ENCODE measurements at regions not wholly inside any gene's neighbourhood (a gene's known extent, or its start where the extent isn't known, plus 50 kb on each side); places are given as distances from the start of the nearest gene placed in this dataset.

DNA sequence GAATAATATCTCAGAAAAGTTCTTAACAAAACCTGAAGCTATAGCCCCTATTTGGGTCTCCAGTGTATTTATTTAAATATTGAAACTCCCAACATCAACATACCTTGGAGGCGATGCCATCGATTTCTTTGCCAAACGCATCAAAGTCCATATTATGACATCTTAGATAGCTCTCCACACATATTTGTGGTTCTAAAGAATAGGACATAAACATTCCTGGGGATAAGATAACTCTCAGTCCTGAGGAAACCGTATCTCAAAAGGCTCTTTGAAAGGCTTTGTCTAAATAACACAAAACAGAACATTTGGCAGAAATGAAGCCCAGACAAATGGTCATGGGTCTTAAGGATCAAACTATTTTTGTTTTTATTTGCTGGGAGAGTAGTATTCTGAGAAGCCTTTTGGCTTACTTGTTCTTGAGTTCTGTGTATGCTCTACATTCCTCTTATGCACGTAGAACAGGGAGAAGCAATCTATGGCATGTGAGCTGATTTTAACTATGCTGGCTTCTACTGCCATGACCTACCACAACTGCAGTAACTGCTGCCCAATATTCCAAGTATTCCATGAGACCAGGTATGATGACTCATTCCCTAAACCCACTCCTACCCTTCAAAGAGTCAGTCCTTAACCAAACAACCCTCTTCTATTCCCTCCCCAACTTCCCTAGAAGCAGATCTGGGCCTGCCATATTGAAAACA is 279.0 kb upstream of the ZFHX3 start:
- DNase-seq: no peak

DNA sequence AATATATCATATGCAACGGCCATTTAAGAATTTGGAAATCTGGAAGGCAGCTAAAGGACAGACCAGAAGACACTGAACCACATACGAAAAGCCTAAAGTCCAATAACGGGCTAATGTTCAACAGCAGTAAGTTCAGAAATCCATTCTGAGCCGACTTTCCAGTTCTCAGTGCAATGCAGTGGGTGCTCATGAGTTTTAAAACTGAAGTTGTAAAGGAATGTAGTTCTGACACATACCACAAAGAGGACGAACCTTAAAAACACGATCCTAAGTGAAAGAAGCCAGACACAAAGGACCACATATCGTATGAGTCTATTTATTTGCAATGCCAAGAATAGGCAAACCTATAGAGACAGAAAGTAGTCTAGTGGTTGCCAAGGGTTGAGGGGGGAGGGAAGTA is 278.3 kb upstream of the ZFHX3 start:
- no peak for DNase-seq

DNA sequence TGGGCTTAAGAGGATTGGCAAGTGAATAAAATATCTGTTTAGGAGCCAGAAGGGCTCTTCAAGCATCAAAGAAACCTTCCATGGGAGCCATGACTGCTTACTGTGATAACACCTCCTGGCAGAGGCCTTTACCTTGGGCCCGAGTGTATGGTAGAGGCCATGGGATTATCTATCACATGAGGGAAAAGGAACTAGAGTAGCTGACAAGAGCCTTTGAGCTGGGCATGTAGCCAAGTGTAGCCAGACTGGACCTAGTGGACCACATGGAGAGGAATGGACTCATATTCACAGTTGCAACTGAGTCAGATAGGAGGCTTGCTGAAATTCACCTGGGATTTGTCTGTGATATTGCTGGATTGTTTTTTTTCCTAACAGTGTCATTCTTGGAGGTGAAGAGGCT is 276.0 kb upstream of the ZFHX3 start:
- no peak for DNase-seq

DNA sequence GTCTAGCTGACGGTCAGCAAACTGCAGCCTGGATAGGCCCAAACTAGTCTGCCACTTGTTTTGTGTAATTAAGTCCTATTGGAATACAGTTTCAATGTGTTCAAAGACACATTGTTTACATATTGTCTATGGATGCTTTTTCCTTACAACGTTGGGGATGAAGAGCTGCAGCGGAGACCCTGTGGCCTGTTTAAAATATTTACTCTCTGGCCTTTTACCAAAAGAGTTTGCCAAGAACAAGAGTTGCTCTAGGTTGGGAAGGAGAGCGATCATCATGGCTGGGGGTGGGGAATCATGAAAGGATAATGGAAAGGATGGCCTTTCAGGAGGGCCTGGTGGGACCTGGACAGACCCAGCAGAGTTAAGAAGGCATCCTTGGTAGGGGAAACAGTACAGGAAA is 274.9 kb upstream of the ZFHX3 start:
- DNase-seq: no peak

DNA sequence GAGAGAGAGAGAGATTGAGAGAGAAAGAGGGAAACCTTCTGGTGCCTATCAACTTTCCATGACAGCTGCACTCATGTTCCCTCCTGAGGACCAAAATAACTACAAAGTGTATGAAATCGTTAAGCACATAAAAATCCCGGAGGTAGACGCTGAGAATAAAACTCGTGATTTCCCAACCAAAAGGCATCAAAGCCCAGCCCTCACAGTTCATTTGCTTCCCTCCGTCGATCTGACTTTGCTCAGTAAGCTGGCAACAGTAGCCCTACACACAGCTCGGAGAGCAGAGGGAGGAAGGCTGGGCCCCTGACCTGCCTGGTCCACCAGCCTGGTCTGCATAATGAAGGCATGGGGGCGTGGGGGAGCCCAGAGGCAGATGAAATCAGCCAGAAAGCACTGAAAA is 273.9 kb upstream of the ZFHX3 start:
- no peak for DNase-seq

DNA sequence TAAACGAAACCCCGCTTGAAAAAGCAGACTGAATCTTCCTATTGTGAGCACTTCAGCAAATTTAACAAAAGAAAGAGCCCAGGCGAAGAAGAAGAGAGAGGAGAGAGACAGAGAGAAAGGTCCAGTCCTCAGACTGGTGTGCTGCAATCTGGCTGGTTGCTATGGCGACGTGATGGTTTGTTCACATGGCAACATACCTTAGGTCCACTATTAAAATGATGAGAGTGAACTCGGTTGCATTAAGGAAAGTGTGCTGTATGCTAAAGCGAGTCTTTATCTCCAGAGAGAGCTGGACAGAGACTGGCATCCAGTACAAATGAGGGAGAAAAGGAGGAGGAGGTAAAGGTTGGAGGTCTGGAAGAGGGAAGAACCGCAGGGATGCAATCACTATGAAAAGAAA is 271.8 kb upstream of the ZFHX3 start:
- no peak for DNase-seq

DNA sequence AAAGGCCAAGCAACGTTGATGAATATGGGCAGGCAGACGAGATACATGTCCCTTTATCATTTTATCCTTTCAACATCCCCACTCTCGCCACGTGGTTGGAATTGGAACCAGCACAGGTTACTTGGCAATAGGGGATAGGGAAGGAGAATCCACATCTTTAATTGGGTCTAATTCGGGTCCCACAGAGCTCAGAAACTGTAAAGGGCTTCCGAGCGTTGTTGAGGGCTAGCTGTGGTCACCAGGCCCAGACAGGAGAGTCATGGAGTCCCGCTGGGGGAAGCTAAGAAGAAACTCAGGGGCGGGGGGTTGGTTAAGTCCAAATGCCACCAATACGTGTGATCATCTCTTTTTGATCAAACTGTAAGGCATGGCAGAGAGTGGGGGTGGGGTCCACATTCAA is 271.3 kb upstream of the ZFHX3 start:
- no peak for DNase-seq

DNA sequence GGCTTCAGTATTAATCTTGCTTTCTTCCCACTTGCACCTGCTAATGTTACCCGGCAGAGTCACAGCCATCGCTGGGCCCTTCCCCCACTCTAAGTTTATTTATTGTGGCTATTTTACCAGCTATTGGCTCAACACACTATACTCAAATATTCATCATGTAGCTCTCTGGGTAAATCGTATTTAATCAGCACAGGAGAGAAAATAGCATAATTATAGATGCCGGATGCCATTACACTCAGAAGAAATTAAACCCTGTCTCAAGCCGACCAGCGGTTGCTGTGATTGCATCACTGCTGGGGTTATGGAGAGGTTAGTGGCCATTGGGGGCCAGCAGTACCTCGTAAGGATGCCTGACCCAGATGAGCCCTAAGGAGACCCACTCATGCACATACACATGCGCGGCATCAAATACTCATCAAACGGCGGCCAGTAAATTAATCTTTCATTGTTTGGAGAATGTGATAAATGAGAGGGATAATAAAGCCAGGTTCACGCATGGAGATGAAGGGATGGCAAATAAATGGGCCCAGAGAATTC is 269.5 kb upstream of the ZFHX3 start:
- no peak for DNase-seq

DNA sequence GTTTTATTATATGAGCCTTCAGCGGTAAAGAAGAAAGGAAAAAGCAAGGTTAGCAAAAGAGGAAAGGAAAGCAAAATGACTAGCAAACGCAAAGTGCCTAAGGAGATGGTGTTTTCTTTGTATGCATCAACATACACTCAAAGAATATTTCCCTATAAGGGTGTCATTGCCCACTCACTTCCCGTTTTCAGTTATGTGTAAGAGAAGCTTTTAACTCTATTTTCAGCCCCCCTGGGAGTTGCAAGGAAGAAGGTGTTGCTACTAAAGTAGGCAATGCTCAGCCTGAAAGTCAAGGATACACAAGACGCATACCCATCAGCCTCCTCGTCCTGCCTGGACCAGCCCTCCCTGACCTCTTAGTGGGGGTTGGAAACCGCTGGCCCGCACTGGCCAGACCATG is 267.7 kb upstream of the ZFHX3 start:
- DNase-seq: no peak

DNA sequence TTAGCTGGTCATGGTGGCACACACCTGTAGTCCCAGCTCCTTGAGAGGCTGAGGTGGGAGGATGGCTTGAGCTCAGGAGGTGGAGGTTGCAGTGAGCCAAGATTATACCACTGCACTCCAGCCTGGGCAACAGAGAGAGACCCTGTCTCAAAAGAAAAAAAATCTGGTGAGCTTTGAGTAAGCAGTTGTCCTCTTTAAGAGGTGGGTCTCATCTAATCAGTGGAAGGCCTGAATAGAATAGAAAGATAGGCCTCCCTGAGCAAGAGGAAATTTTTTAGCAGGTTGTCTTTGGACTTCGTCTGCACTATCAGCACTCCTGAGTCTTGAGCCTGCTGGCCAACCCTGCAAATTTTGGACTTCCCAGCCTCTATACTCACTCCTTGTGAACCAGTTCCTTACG is 266.0 kb upstream of the ZFHX3 start:
- no peak for DNase-seq

DNA sequence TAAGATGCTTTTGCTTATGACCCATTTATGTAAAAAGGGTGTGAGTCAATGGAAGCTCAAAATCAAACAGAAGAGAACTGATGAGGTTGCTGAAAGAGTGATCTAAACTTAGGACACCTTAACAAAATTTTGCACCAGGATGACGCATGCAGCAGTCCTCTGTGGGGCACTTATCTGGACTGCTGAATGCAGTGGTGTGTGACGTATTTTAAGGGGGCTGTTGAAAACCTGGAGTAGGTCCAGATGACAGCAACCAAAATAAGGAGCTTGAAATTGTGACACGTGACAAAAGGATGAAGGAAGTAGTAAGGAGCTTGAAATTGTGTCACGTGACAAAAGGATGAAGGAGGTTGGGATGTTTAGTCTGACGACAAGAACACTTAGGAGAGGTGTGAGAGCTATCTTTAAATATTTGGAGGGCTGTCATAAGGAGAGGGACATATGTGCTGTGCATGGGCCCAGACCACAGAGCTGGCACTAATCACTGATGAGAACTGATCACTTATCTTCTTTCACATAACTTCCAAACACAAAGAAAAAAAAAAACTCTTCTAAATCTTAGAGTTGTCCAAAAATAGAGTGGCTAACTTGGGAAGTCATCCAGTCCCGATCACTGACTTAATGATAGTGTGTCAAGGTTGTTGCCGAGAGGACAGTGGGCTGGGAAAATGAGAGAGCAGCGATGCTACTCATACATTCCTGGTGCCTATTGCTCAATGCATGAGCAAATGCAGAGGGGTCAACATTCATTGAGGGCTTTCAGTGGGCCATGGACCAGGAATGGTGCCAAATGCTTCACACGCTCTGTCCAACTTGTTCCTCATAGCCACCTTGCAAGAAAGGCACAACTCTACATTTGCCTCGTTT is 264.2 kb upstream of the ZFHX3 start:
- DNase-seq: no peak

DNA sequence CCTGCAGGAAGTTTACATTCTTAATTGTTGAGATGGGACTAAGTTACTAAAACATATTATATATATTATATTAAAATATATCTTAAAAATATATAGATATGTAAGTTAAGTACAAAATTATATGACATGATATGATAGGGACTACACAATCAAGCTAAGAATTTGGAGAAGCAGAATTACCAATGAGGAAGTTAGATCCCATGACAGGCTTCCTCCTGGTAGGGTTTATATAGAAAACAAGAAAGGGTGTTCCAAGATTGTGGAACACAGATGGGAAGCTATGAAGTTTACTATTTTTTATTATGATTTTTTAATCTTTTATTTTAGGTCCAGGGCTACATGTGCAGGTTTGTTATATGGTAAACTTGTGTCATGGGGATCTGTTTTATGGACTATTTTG is 260.8 kb upstream of the ZFHX3 start:
- DNase-seq: no peak

DNA sequence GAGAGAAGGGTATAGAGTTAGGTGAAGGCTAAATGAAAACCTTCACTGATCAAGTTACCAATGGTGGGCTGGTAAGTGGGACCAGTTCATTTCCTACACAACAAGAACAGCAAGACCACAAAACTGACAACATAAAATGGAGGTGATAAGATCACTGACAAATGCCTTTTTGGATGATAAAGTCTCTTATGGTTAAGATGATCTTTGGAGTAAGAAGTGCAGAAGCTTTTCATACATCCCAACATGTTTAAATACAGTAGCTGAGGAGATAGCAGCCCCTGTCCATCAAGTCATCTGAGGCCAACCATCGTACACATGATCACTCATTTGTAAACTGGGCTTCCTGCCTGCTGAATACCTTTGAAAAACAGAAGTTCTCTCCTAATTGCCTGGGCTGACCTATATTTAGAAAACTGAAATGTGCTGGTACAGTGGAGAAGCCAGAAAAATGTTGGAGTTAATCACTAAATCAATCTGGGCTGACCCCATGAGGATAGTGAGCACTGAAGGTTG is 259.0 kb upstream of the ZFHX3 start:
- DNase-seq: no peak

DNA sequence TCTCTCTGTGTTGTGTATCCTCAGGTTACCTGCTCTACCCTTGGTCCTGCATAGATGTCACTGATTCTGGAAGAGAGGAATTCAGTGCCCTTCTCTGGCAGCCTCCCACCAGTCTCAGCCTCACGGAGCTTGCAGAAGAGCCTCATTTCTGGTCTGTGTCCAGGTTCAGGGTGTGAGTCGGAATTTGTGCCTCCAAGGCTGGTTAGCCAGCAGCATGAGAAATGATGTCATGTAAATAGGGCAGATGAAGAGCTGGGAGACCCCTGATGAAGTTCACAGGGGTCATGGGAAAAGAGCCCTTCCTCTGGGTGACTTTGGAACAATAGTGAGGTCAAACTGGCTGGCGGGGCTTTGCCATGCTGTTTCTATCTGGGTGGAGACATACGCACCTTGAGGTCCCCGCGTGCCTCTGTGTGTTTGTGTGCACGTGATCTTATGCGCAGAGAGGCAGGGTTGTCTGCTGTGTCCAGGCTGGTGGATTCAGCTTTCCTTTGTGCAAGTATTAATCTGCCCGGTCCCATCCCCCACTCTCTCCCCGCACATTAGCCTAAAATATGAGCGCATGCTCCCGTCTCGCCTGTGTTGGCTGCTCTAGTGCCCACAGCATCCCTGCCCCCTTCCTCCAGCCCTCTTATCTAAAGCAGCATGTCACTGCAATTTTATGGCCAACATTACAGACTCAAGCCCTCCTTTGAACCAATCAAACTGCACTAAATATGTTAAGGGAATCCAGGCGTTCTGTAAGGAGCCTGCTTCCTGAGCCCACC is 256.3 kb upstream of the ZFHX3 start:
- DNase-seq: no peak

DNA sequence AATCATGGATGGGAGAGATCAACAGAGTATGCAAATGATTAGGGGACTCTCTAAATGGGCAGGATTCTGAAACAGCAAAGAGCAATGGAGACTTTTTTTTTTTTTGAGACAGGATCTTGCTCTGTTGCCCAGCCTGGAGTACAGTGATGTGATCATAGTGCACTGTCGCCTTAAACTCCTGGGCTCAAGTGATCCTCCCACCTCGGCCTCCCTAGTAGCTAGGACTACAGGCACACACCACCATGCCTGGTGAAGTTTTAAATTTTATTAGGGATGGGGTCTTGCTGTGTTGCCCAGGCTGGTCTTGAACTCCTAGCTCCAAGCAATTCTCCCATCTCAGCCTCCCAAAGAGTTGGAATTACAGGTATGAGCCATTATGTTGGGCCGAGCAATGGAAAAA is 255.0 kb upstream of the ZFHX3 start:
- DNase-seq: no peak

DNA sequence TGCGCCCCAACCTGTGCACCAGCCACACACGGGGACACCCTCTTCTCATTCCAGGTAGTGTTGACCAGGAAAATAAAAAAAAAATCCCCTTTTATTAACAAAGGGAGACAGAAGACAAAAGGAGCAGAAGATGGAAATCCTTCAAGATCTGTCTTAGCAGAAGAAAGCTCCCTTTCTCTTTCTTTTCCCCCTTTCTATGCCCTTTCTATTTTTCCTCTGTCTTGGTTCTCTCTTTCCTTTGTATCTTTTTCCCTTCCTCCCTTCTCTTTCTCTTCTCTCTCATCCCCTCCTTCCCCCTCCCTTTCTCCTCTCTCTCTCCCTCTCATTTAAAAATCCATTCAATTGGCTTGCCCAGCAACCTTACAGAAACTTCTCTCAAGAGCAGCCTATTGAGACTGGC is 254.1 kb upstream of the ZFHX3 start:
- DNase-seq: no peak

DNA sequence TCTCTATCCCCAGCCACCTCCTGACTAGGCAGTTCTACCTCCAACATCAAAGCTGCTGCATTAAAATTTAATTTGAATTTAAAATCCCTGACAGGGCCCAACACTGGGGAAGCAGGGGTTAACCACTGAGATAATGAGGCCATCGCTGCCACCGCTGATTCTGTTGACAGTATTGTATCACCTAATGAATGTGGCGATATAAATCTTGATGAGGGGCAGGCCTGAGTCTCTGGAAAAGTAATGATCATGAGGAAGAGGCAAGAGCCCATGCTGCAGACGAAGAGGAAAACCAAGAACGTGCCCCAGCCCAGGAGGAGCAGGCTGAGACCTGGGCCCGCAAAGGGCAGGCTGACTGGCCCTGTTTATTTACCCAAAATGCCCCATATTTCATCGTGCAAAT is 251.4 kb upstream of the ZFHX3 start:
- DNase-seq: no peak

DNA sequence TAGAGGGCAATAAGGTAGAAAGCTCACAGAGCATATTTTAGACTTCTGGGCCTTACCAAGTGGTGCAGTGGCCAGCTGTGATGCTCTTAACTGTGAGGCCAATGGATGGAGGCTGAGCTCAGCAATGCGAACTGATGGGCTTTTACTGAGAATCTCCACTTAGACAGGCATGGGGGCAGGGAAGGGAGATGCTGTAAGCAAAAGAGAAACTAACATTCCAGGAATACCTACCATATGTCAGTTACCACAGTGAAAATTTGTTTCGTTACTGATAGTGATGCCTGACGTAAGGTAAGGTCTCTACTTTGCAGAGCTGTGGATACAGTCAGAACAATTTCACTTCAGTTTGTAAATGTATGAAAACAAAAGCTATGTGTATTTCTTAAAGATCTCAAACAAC is 250.6 kb upstream of the ZFHX3 start:
- no peak for DNase-seq

DNA sequence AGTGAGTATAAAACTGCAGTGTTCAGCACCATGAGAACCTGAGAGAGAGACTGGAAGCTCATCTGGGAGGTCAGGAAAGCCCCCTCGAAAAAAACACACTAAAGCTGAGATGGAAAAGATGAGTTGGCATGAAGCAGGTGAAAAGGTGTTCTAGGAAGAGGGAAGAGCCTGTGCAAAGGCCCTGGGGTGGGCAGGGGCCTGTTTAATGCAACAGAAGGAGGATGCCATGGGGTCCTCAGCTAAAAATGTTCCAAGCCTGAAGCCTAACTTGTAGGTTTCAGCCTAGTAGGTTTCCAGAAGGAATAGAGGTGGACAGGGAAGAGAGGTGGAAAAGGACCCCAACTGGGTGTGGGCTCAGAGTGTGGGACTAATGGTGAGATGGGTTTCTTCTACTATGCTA is 242.3 kb upstream of the ZFHX3 start:
- DNase-seq: no peak

DNA sequence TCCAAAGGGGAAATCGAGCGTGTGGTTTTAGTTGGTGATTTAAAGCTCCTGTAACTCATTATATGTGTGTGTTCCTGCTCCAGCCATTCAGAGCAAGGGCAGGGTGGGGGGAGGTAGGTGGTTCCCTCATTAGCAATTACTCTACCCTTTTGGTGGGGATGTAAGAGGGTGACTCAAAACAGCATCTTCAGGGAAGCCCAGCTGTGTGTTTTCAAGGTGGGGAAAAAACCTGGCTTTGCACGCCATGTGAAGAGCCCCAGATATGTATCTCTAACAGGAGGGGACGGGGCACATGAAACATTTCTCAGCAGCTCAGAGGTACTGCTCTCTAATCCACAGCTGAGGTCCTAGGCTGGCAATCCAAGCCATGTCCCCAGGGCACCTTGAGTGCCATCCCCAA is 241.3 kb upstream of the ZFHX3 start:
- DNase-seq: no peak

DNA sequence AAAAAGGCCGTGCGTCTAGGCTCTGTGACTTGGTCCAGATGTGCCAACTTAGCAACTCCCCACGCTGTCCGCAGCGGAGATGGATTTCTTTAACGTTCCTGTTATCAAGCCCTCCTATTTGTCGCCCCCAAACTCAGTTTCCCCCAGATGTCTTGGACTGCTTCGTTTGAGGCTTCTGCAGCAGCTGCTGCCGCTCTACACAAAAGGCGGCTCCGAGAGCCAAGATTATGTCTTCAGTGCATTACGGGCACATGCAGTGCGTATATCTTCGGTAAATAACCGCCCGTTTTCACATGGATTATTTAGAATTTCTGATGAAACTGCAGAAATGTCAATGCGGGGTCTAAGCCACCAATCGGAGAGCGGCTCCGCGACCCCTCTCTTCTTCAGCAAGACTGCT is 240.6 kb upstream of the ZFHX3 start:
- no peak for DNase-seq

DNA sequence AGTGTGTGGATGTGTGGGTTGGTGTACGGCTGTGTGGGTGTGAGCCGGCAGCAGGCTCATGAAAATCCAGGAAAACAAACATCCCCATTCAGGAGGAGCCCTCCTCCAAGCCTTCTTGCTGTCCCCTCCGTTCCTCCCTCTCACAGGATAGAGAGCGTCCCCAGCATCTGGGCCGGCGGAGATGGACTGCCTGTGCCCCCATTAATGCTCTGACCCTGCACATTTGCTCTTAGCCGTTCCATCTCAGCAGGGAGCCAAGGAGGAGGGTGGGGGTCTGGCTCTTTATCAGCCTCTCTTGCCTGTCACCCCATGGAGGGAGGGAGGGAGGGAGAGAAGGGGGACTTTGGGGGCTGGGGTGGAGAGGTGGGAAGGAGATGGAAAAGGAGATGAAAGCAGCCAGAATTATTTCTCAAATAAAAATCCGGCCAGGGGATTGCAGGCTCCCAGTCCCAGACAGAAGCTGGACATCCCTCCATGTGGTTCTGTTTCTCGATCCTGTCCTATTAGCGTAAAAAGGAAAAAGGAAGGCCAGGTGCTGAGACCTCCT is 240.0 kb upstream of the ZFHX3 start:
- DNase-seq: no peak
